HG03558 (cell line): ENCODE measurements at regions not wholly inside any gene's neighbourhood (a gene's known extent, or its start where the extent isn't known, plus 50 kb on each side); places are given as distances from the start of the nearest gene placed in this dataset.

ENCODE experiments used
- ATAC-seq: cut with Tn5 transposase; IDR thresholded peaks from one replicate; pipeline ENCODE4 v1.9.1; 2021; ENCODE audit warnings: moderate number of reproducible peaks; ENCODE audit not compliant: unreplicated experiment; ENCODE audit errors: extremely low read depth

DNA sequence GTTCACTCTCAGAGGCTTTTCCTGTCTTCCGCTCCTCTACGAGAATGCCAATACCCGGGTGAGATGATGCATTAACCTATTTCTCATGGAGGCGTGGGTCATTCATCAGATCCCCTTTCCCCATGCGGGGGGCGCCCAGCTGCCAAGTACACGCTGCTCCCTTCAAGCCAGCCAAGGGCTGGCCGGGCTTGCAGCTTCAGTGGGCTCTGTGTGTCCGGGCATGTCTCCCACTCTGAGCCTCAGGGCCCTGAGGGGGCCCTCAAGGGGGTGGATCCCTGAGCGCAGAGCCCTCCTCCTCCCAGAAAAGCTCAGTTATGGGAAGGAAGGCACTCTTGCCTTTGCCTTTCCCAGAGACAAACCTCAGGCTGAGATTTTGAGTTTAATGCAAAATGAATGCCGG lies 431.8 kb upstream of the MYT1L start:
- no peak for ATAC-seq

DNA sequence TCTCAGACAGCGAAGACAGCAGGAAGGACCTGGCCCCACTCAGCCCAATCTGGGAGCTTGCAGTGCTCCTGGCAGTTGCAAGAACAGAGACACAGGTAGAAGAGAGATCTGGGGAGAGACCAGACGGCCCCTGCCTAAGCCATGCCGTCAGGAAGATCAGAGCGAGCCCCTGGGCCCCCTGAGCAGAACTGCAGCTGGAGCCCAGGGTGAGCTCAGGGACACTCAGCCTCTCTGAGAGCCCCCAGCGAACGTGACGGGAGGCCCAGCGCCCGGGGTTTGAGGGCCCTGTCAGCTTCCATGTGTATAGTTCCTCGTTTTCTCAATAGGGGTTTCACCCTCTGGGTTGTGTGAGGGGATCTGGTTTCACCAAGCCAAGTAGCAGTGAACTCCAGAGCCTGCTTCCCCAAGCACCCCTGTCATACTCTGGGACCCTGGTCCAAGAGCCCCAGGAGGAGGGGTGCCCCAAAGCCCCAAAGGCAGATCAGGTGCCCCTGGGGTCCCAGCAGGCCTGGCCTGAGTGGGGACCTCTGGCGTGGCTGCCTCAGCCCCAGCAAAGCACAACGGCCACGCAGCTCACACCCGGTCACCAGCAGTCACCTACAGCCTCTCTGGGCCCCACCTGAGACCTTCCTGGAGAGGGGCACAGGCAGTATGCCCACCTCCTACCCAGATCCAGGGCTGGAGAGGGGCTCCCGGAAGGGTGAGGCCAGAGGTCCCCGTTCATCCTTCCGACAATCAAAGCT lies 431.3 kb upstream of the MYT1L start:
- no peak for ATAC-seq

DNA sequence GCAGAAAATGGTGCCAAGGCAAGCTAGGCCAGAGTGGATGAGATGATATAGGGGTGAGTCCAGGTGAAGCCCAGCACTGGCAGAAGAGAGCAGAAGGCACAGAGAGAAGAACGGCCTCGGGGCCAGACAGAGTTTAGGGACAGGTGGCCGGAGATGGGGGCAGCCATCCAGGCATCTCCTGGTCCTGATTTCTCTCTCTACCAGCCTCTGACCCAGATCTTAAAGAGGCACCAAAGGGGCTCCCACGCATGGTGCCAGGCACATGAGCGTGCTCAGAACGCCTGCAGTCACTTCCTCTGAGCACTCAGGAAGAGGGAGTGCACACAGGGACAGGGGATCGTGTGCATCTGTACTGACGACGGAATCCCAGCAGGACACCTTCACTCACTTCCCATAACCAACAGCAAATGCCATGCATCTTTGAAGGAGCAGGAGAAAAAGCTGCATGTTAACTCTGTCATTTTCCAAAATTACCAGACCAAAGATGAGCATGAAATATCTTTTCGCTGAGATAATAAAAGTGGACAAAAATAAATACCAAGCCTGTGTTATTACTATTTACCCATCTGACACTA lies 427.8 kb upstream of the MYT1L start:
- ATAC-seq: no peak

DNA sequence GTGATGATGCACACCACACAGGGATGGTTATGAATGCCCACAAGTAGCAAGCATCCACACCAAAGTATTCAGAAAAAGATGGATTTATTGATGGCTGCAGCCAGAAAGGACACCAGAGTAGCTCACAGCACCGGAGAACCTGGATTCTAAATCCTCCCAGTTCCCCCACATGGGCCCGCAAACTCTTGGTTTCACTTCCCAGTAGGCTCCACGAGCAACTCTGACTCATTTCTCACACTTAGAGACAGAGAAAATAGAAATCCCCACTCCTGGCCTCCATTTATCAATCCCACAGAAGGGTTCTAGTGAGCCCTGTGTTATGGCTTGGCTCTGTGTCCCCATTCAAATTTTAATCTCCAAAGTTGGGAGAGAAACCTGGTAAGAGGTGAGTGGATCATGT lies 426.7 kb upstream of the MYT1L start:
- no peak for ATAC-seq

DNA sequence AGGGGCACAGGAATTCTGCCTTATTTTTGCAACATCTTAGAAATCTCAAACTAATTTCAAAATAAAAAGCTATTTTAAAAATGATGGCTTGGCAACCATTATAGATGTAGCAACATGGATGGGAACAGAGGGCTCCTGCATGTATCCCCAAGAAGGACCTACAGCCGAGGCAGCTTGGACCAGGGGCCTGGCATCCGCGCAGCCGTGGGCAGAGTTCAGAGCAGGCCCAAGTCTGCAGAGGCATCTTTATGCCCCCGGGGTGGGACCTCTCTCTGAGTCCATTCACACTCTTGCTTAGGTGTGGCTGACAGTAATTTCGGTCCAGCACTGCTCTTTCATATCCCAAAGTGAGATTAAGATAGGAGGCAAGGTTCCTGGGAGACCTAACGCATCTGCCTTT lies 425.8 kb upstream of the MYT1L start:
- no peak for ATAC-seq

DNA sequence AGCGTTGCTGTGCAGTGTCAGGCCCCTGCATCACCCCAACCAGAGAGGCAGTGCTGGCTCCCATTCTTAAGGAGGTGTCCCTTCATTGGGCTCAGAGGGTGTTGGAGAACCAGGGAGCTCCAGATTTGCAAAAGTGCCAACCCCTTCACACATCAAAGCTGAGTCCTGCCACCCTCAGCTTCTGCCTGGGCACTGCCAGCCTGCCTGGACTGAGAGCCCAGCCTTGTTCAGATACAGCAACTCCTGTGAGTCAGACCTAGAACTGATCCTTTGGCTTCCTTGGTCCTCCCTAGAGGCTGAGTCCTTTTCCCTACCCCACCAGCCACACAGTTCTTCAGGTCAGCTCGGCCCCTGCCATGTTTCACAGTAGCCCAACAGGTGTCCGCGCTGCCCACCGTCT lies 424.9 kb upstream of the MYT1L start:
- ATAC-seq: no peak

DNA sequence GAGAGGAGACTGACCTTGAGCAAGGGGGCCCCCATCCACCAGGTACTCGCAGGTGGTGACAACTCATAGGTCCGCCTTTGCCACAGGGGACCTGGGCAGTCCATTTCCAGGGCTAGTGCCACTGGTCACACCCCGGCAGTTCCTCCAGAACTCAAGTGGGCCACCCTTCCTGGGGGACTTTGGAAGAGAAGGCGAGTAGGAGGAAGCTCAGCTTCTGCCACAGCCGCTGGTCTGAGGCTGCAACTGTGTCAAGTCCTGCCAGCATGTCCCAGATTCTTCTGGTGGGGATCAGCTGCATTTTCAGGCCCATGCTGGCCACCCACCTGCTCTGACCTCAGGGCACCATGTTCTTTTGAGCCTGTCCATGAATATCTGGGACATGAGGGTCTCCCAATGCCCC lies 423.9 kb upstream of the MYT1L start:
- ATAC-seq: no peak

DNA sequence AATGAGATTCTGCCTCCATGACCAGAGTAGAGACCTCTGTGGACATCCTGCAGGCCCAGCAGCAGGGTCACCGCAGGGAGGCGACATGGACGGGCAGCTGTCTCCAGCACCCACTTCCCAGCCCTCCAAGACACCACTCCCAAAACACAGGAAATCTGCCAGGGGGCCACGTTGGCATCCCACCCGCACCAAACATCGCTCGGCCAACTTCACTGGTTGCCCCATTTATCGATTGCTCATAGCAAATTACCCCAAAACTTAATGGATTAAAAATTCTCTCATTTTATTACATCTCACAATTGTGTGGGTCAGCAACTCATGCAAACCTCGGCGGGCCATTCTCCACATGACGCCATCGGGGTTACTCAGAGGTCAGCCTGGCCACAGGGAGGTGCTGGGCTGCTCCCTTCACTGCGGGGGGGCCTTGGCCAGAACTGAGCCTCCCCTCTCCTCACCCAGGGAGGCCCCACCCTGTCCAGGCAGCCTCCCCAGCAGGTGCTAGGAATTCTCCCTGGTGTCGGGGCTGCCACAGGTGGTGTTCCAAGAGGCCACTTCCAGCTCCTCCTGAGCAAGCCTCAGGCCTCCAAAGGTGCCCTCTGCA lies 420.7 kb upstream of the MYT1L start:
- no peak for ATAC-seq

DNA sequence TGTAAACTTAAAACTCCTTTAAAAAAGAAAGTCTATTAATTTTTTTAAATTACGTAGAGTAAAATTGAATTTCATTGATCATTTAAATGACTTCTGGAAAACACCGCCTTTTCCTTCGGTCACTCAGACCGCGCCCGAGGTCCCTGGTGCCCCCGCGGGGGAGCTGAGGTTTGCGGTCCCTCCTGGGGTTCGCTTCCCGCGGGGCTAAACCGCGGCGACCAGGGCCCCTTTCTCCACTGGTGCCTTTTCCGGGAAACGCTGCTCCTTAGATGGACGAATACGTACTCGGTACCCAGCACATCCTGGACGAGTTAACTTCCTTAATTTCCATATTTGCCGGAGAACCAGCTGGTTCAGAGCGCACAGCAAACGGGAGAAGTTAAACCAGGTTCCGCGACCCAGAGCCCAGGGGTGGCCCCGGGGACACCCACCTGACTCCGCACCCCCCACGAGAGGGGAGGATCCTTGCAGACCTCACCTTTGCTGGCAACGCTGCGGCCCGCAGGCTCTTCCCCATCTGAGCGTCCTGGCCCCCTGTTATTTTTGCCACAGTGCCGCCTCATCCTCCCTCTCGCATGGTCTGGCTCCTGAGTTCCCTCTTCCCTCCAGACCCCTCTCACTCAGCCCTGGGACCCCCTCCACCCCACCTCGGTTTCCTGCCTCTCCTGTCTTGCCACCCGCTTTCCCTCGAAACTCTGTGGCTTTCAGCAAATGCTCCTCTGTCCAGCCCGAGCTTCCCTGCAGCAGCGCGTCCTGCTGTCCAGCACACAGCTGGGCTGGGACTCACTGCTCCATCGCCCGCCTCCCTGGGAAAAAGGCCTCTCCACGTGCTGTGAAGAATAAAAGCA lies 420.0 kb upstream of the MYT1L start:
- no peak for ATAC-seq

DNA sequence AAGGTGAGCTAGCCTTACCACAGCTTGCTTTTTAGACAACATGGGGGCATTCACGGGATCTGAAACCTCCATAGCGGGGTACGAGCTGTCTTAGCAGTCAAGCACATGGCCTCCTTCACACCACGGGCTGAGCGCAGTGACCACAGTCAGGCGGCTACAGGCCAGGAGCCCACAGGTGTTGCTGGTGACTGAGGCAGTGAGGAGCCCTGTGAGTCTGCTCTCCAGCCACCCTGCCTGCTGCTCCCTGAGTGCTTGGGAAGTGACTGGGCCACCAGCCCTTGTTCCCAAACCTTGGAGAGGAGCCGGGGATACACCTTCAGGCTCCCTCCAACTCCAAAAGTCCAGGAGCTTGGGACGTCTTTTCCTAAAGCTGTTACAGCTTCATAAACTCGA lies 418.1 kb upstream of the MYT1L start:
- no peak for ATAC-seq

DNA sequence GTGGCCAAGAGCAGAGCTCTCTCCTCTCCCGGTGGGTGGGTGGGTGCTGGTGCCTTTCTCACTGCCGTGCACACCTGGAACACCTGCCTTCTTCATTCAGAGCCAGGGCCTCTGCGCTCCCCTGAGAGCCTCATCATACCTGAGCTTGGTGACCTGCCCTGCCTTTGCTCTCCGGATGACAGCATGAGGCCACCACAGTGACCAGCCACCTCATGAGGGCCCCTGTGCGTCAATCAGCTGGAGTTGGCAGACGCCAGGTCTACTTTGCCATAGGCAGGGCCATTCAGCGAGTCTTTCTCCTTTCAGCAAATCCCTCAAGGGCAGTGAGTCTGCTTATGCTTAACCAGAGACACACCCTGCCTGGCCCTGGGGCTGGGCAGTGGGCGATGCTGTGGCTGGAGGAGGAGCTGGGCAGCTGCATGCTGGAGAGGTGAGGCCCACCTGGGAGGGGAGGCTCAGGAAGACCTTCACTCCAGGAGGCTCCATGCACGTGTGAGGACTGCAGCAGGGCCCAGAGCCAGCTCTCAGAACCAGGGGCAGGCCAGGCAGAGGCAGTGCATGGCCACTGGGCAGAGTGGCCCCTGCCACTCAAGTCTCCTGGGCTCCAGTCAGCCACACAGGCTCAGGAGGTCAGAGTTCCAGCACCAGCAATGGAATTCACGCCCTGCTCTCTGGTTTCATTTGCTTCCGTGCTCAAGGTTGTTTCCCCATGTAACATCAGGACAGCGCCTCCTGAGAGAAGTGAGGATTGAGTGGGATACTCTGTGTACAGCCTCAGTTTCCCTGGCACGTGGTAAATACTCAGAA lies 417.5 kb upstream of the MYT1L start:
- no peak for ATAC-seq

DNA sequence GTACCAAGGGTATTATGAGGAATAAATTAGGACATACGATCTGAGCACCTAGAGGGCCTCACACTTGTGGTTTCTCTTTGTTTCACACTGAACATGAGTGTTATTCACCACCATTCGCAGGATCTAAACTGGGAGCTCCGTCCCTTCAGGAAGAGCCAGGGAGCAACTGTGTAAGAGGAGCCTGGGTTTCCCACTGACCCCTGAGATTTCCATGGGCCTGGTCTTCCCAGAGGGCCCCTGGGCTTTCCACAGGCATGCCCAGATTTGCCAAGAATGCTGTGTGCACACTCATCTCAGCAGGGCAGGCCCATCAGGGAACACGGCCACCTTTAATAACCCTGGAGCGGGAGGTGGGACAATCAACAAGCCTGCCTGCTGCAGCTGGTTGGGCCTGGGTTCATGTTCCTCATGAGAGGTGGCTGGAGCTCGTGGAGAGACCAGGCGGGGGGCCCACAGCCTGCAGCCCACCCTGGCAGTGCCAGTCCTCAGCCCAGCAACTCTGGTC lies 416.8 kb upstream of the MYT1L start:
- no peak for ATAC-seq

DNA sequence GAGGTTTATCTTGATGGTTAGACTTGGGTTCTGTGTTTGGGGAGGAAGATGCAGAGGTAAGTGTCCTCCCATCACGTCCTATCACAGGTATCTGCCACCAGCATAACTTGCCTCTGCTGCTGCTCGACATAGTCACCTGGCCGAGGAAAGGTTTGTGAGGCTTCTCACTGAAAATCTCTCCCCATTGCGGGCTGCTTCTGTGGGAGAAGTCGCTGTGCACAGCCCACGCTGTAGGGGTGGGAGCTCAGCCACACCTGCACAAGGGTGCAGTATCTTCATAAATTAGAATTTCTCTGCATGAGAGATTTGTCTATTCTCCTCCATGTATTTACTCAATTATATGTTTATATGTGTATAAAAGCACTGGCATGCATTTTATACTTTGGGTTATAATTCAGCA lies 415.7 kb upstream of the MYT1L start:
- ATAC-seq: no peak

DNA sequence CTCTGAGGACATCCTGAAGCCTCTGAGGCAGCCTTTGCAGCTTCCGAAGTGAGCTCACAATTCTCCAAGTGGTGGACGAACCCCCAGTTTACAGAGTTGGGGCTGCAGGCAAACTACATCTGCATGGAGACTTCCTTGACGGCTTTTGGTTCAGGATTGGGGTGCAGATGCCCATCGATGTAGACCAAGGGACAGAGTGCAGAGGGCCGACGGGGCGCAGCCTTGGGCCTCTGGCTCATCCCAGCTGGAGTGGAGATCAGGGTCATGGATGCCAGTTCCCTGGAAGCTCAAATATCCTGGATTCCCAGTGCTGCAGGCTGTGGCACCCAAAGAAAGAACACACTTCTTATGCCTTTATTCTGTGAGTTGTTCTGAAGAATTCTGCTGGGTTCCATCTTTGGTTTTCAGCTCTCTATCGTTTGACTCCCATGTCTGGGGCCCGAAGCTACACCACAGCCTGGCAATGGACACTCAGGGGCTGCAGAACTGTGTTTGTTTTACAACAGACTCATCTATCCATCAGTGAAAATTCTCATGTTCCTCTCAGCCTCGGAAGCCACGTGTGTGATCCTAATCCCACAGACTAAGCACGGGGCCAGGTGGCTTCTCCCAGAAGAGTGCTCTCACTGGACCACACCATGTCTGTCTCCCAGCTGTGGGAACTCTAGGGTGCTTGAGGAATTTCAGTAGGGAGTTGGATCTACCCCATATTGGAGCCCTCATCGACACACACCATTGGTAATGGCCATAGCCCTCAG lies 414.1 kb upstream of the MYT1L start:
- no peak for ATAC-seq

DNA sequence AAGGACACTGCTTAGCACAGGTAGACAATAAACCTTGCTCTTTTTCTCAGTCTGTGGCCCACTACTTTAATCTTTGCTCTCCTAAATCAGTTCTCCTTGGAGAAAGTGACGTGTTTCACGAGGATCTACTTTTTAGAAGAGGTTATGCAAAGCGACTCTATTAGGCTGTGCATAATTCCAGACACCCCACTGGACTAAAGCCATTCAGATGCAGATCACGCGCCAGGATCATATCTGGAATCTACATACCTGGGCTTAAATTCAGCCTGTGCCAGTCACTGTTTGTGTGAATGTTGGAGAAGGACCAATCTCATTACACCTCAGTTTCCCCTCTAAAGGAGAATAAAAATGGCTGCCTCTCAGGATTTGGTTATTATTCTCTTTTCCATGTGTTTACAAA lies 413.0 kb upstream of the MYT1L start:
- ATAC-seq: no peak

DNA sequence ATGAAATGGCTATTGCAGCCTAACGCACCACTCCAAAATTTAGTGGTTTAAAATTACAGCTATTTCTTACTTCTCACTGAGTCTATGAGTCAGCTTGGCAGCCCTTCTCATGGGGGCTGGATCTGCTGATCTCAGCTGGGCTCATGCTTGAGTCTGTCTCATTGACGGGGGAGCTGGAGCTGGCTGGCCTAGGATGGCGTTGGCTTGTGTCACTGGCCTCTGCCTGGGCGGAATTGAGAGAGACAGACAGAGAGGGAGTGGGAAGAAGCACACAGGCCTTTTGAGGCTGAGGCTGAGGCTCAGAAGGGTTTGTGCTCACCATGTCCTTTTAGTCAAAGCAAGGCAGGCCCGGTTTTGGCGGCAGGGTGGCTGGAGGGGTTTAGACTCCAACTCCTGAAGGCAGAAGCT lies 412.1 kb upstream of the MYT1L start:
- ATAC-seq: no peak

DNA sequence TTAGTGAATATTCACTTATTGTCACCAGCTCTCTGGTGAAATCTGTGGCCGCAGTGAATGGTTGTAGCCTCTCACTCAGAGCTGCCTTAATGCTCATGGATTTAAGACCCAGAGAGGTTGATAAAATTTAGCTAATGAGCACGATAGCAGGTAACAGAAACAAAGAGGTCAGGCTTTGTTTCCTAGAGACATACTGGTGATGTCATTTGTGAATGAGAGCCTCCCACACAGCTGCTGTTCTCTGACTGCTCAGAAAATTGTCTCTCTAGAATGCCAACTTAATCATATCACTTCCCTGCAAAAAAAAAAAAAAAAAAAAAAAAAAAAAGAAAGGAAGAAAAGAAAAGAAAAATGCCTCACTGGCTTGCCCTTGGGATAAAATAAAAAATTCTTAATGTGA lies 411.7 kb upstream of the MYT1L start:
- ATAC-seq: no peak

DNA sequence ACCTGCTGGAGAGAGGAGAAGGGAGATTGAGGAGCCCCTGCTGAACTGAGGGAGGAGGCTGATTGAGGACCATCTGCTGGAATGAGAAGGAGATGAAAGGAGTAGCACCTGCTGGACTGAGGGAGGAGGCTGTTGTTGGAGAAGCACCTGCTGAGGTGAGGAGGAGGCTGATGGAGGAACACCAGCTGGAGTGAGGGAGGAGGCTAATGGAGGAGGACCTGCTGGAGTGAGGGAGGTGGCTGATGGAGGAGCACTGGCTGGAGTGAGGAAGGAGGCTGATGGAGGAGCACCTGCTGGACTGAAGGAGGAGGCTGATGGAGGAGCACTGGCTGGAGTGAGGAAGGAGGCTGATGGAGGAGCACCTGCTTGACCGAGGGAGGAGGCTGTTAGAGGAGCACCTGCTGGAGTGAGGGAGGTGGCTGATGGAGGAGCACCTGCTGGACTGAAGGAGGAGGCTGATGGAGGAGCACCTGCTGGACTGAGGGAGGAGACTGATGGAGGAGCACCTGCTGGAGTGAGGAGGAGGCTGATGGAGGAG lies 409.2 kb upstream of the MYT1L start:
- ATAC-seq: no peak

DNA sequence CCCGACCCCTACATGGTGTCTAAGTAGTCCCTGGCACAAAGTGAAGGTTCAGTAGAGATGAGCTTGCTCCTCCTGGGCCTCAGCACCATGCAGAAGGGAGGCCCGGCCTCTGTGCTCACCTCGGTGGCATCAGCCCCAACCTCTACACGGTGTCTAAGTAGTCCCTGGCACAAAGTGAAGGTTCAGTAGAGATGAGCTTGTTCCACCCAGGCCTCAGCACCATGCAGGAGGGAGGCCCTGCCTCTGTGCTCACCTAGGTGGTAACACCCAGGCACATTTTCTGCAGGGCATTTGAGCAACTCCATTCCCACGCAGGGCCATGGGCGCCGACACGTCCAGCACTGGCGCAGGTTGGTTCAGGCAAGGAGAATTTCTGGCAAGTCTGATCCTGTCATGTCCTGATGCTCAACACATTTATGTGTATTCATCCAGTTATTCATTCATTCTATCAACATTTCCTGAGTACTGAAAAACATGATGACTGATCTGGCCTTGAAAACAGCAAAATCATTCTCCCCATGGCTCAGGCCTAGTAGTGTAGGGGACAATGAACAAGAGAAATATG lies 408.2 kb upstream of the MYT1L start:
- ATAC-seq: no peak
